PC-9 (cell line): ENCODE measurements at regions not wholly inside any gene's neighbourhood (a gene's known extent, or its start where the extent isn't known, plus 50 kb on each side); places are given as distances from the start of the nearest gene placed in this dataset.
"Not testable (repeated sequence)": the region's sequence is repeated elsewhere in the genome, so short reads cannot be mapped to it uniquely, and the experiment has no call there.

ENCODE experiments used
- EZH2 ChIP-seq: fragments of 200-600 bp; sonication (generic); IDR thresholded peaks from 2 replicates; pipeline ENCODE4 v1.8.0; 2017; ENCODE audit warnings: antibody characterized with exemption, low read depth
- TF ChIP-seq, protein P1 (sequence below): fragments of 200-600 bp; sonication (generic); conservative IDR thresholded peaks from 2 replicates; pipeline ENCODE4 v1.6.1; 2017; ENCODE audit warnings: mixed run types, antibody characterized with exemption, mild to moderate bottlenecking, moderate library complexity

DNA sequence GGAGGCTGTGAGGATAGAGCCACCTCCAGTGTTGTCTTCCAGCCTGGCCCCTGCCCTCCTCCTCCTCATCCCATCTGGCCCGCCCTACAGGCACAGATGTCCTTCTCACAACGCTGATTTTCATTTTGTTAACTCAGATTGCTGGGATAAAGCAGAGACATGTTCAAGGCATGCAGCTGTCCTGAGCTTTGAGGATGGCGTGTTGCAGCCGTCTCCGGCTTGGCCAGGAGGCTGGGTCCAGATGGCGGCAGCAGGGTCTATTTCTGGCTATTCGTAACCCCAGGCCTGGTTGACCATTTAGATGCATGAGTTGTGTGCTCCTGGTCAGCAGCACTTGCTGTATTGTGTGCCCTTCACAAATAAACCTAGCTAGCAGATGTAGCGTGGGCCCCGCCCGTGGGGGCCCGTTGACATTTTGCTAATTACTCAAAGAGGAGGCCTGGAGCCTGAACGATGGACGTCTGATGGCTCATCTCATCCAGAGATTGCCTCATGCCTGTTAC is 185.0 kb downstream of the BANP start:
- TF ChIP-seq, protein P1, sequence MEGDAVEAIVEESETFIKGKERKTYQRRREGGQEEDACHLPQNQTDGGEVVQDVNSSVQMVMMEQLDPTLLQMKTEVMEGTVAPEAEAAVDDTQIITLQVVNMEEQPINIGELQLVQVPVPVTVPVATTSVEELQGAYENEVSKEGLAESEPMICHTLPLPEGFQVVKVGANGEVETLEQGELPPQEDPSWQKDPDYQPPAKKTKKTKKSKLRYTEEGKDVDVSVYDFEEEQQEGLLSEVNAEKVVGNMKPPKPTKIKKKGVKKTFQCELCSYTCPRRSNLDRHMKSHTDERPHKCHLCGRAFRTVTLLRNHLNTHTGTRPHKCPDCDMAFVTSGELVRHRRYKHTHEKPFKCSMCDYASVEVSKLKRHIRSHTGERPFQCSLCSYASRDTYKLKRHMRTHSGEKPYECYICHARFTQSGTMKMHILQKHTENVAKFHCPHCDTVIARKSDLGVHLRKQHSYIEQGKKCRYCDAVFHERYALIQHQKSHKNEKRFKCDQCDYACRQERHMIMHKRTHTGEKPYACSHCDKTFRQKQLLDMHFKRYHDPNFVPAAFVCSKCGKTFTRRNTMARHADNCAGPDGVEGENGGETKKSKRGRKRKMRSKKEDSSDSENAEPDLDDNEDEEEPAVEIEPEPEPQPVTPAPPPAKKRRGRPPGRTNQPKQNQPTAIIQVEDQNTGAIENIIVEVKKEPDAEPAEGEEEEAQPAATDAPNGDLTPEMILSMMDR: not testable (repeated sequence)
- TF ChIP-seq EZH2: not testable (repeated sequence)
